22Rv1 (cell line): ENCODE measurements at regions not wholly inside any gene's neighbourhood (a gene's known extent, or its start where the extent isn't known, plus 50 kb on each side); places are given as distances from the start of the nearest gene placed in this dataset.

Experiments
- H3K27ac ChIP-seq: fragments of 450-650 bp; 2 replicates; pipeline ENCODE4 v1.5.1; 2017
- CTCF ChIP-seq: fragments of 450-650 bp; IDR thresholded peaks from 2 replicates; pipeline ENCODE4 v1.5.1; 2017; ENCODE audit warnings: mild to moderate bottlenecking
- ZFX ChIP-seq: fragments of 450-650 bp; IDR thresholded peaks from 2 replicates; pipeline ENCODE4 v1.6.1; 2017; ENCODE audit warnings: antibody characterized with exemption, borderline replicate concordance

- H3K27ac ChIP-seq, result no peak overlapping the region
- TF ChIP-seq ZFX (no peak), CTCF (no peak)
Observed at GRCh38 chr10:47143072-47143471, 156.9 kb upstream of the GDF10 start.

- no peak for TF ChIP-seq CTCF
- no peak for TF ChIP-seq ZFX
Observed at GRCh38 chr10:47143473-47143872, 156.5 kb upstream of the GDF10 start.

GRCh38 chr10:47144525-47144924, 155.5 kb upstream of the GDF10 start:
- TF ChIP-seq CTCF, result no peak
- no peak overlapping the region for H3K27ac ChIP-seq

More at GRCh38 chr10:47143473-47143872, 156.5 kb upstream of the GDF10 start:
- no peak overlapping the region for H3K27ac ChIP-seq

- TF ChIP-seq CTCF (no peak), ZFX (no peak)
- no peak overlapping the region for H3K27ac ChIP-seq
Observed at GRCh38 chr10:47145290-47145934, 154.6 kb upstream of the GDF10 start.

GRCh38 chr10:47146572-47146971, 153.4 kb upstream of the GDF10 start:
- no peak overlapping the region for H3K27ac ChIP-seq
- TF ChIP-seq CTCF (no peak), ZFX (no peak)

- TF ChIP-seq ZFX (no peak), CTCF (no peak)
- H3K27ac ChIP-seq, result no peak overlapping the region
Observed at GRCh38 chr10:47147186-47147585, 152.8 kb upstream of the GDF10 start.

GRCh38 chr10:47150581-47150980, 149.4 kb upstream of the GDF10 start:
- H3K27ac ChIP-seq, result no peak overlapping the region
- no peak for TF ChIP-seq CTCF
- TF ChIP-seq ZFX, result no peak
